PC-3 (cell line): ENCODE measurements at regions not wholly inside any gene's neighbourhood (a gene's known extent, or its start where the extent isn't known, plus 50 kb on each side); places are given as distances from the start of the nearest gene placed in this dataset.

Experiments
- ATAC-seq: fragments of 200-7000 bp; cut with Tn5 transposase; 2 replicates; pipeline ENCODE4 v1.9.1; 2020; ENCODE audit warnings: mild to moderate bottlenecking, moderate library complexity
- BruUV-seq: library from RNA; stranded (reverse); fragments of 400-500 nt; replicated peaks from 2 replicates; lab custom pipeline; 2021; lab: Mats Ljungman, UMichigan
- CTCF ChIA-PET: fragments of 300-600 bp; sonication (Branson Sonifier 250); formaldehyde crosslinking; loops from one replicate; lab custom pipeline; 2022; ENCODE audit warnings: antibody characterized with exemption; lab: Charles Lee
- POLR2A ChIA-PET: fragments of 300-600 bp; sonication (Branson Sonifier 250); formaldehyde crosslinking; loops from one replicate; lab custom pipeline; 2022; ENCODE audit warnings: antibody characterized with exemption; ENCODE audit not compliant: unreplicated experiment; lab: Charles Lee
- DNase-seq: peaks from one replicate; pipeline ENCODE4 v3.0.0-alpha.2; 2015
- H2AFZ ChIP-seq: fragments of 300-600 bp; sonication (generic); 2 replicates; pipeline ENCODE4 v1.6.0; 2016; ENCODE audit warnings: antibody characterized with exemption, low read length
- H3F3A ChIP-seq: fragments of 300-600 bp; sonication (generic); one replicate; pipeline ENCODE4 v1.6.0; 2017; ENCODE audit warnings: antibody characterized with exemption, low read length, control low read depth, mild to moderate bottlenecking; ENCODE audit not compliant: unreplicated experiment
- H3K27ac ChIP-seq: fragments of 300-600 bp; sonication (generic); 2 replicates; pipeline ENCODE4 v1.5.1; 2016; ENCODE audit warnings: mild to moderate bottlenecking, low read length
- H3K27me3 ChIP-seq: fragments of 300-600 bp; sonication (generic); 2 replicates; pipeline ENCODE4 v1.6.1; 2016; ENCODE audit warnings: low read length, mixed read lengths
- H3K36me3 ChIP-seq: fragments of 300-600 bp; sonication (generic); 2 replicates; pipeline ENCODE4 v1.6.1; 2016; ENCODE audit warnings: low read depth, mixed run types, low read length, mixed read lengths
- H3K4me1 ChIP-seq: fragments of 300-600 bp; sonication (generic); 2 replicates; pipeline ENCODE4 v1.5.1; 2016; ENCODE audit warnings: low read length; ENCODE audit not compliant: insufficient read depth
- H3K4me2 ChIP-seq: fragments of 300-600 bp; sonication (generic); 2 replicates; pipeline ENCODE4 v1.6.0; 2016; ENCODE audit warnings: low read length
- H3K4me3 ChIP-seq: fragments of 300-600 bp; sonication (generic); 2 replicates; pipeline ENCODE4 v1.5.1; 2016; ENCODE audit warnings: mild to moderate bottlenecking, low read length, mixed read lengths
- H3K79me2 ChIP-seq: fragments of 300-600 bp; sonication (generic); 2 replicates; pipeline ENCODE4 v1.6.1; 2017; ENCODE audit warnings: low read length, mixed read lengths
- H3K9ac ChIP-seq: fragments of 300-600 bp; sonication (generic); 2 replicates; pipeline ENCODE4 v1.6.0; 2016; ENCODE audit warnings: mild to moderate bottlenecking, low read length
- H3K9me2 ChIP-seq: fragments of 300-600 bp; sonication (generic); replicated peaks from 2 replicates; pipeline ENCODE4 v1.6.1; 2016; ENCODE audit warnings: mixed run types, low read length, mixed read lengths
- H3K9me3 ChIP-seq: fragments of 300-600 bp; sonication (generic); 2 replicates; pipeline ENCODE4 v1.6.1; 2016; ENCODE audit warnings: low read length, mixed read lengths
- H4K20me1 ChIP-seq: fragments of 300-600 bp; sonication (generic); 2 replicates; pipeline ENCODE4 v1.6.1; 2016; ENCODE audit warnings: low read length, mixed read lengths
- EZH2 ChIP-seq: fragments of 300-600 bp; sonication (generic); IDR thresholded peaks from one replicate; pipeline ENCODE4 v1.6.1; 2017; ENCODE audit warnings: antibody characterized with exemption, mild to moderate bottlenecking, low read length; ENCODE audit not compliant: unreplicated experiment
- EZH2phosphoT487 ChIP-seq: fragments of 300-600 bp; sonication (generic); IDR thresholded peaks from 2 replicates; pipeline ENCODE4 v1.6.1; 2018; ENCODE audit warnings: mild to moderate bottlenecking, antibody characterized with exemption, low read length, borderline replicate concordance
- intact Hi-C: fragments of 100-400 bp; cut with micrococcal nuclease; formaldehyde crosslinking; loops from 2 replicates; pipeline ENCODE4 v1.9.0; 2023
- TF ChIP-seq, protein P1 (sequence below): fragments of 300-600 bp; sonication (generic); conservative IDR thresholded peaks from 2 replicates; pipeline ENCODE4 v1.5.1; 2017; ENCODE audit warnings: antibody characterized with exemption, low read depth, mild to moderate bottlenecking, low read length

DNA sequence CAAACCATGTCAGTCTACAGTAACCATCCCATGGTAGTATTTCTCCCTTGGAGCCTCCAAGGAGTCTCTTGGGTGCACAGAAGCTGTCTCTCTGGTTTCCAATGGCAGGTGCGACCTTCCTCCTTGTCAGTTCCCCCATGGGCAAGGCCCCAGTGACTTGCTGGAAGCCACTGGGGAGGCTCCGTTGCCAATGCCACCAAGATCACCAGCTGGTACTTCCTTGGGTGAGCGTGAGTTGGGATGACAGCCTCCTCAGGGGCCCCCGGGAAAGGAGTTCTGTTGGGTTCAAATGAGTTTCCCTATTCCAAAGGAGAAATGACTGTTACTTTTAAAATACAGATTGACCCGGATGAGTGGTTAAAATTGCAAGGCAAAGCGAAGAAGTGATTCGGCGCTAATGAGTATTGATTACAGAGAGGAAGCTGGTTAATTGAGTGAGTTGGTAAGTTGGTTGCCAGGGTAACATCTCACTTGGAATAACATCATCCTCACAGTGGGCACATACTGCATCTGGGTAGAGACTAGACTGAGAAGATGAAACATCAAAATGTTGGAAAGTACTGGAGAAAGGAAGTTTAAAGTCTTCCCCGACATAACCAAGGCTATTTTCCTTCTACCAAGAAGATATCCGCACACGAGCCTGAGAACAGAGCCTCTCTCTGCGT is 53.0 kb upstream of the LAPTM5 start:
- ChIA-PET CTCF (no interaction called here), POLR2A (no interaction called here)
- Histone ChIP-seq H3K36me3 (no peaks in the 10 kb centered on the region), H3K4me1 (peaks cover 12% of the 10 kb centered on the region), H3K4me3 (no peak overlapping the region), H3K9me3 (no peaks in the 10 kb centered on the region), H3K9ac (no peak overlapping the region), H2AFZ (no peak overlapping the region), H4K20me1 (no peaks in the 10 kb centered on the region), H3K4me2 (no peak overlapping the region), H3K27ac (no peak overlapping the region), H3K79me2 (no peaks in the 10 kb centered on the region), H3F3A (no peaks in the 10 kb centered on the region), H3K9me2 (no peaks in the 10 kb centered on the region), H3K27me3 (no peaks in the 10 kb centered on the region)
- no peak for TF ChIP-seq EZH2
- DNase-seq (no peak), ATAC-seq (no peak)
- BruUV-seq = no TSS peak
- intact Hi-C loops = no loop called here

DNA sequence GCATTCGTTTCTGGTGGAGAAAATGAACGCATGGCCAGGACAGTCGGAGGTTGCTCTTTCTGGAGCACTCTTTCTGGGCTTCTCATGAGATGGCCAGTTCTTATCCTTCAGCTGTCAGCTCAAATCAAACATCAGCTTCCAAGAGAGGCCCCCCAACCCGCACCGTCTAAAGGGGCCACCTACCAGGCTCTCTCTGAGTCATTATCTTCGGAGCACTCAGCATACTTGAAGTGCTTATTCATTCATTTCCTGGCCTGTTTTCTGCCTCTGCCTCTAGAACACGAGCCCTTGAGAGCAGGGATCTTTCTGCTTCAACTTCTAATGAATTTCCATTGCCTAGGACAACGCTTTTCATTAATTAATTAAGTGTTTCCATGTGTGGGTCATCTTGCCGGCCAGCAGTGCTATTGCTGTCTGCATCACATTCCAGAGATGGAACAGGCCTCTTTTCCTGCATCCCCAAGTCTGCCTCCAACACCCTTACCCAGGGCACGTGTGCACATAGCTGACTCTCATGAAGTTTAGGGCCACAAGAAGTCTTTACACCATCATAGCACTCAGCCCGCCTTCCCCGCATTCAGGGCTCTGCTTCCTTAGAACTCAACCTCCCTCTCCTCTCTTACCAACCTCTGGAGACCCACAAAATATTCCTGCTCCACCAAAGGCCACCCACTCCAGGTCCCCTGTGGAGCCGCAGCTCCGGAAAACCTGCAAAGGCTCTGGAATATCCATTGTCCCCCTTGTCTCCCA is 52.1 kb upstream of the LAPTM5 start:
- H2AFZ ChIP-seq = no peak overlapping the region
- no peak overlapping the region for H3K9ac ChIP-seq
- ATAC-seq (peak; percentile 79), DNase-seq (peak; percentile 56)
- no peaks in the 10 kb centered on the region for H3F3A ChIP-seq
- ChIA-PET CTCF (no interaction called here), POLR2A (no interaction called here)
- TF ChIP-seq EZH2phosphoT487 = no peak
- TF ChIP-seq, protein P1, sequence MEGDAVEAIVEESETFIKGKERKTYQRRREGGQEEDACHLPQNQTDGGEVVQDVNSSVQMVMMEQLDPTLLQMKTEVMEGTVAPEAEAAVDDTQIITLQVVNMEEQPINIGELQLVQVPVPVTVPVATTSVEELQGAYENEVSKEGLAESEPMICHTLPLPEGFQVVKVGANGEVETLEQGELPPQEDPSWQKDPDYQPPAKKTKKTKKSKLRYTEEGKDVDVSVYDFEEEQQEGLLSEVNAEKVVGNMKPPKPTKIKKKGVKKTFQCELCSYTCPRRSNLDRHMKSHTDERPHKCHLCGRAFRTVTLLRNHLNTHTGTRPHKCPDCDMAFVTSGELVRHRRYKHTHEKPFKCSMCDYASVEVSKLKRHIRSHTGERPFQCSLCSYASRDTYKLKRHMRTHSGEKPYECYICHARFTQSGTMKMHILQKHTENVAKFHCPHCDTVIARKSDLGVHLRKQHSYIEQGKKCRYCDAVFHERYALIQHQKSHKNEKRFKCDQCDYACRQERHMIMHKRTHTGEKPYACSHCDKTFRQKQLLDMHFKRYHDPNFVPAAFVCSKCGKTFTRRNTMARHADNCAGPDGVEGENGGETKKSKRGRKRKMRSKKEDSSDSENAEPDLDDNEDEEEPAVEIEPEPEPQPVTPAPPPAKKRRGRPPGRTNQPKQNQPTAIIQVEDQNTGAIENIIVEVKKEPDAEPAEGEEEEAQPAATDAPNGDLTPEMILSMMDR = no peak
- no peak for TF ChIP-seq EZH2
- H3K79me2 ChIP-seq = no peaks in the 10 kb centered on the region
- H3K4me3 ChIP-seq = no peak overlapping the region
- peaks cover 12% of the 10 kb centered on the region for H3K4me1 ChIP-seq
- no TSS peak for BruUV-seq
- H4K20me1 ChIP-seq = no peaks in the 10 kb centered on the region
- H3K9me2 ChIP-seq = no peaks in the 10 kb centered on the region
- no peaks in the 10 kb centered on the region for H3K36me3 ChIP-seq
- H3K27ac ChIP-seq = no peak overlapping the region
- intact Hi-C loops = no loop called here
- 0 out of 2 replicates have a peak overlapping the region, but pooled peaks have one; percentile 13 for H3K4me2 ChIP-seq
- no peaks in the 10 kb centered on the region for H3K9me3 ChIP-seq
- H3K27me3 ChIP-seq = no peaks in the 10 kb centered on the region

DNA sequence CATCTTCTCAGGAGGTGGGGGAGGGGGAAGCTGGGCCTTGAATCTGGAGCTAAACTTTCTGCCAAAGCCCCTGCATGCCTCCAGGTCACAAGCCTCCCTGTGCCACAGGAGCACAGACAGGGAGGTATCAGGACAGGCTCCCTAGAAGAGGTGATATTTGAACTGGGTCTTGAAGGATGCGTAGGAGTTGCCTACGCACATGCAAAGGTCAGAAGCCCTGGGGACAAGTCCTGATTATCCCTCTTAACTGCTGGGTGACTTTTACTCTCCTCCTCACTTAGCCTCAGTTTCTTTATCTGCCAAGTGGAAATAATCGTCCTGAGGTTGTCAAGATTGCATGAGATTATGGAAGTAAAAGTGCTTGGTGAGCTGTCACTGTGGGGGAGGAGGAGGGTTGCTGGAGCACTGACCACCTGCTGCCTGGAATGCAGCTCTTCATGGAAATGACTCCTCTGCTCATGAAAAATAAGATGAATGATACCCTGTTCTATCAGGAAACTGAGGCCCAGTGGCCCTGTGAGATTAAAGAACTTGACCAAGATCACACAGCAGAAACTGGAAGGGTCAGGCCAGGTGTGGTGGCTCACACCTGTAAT is 50.6 kb upstream of the LAPTM5 start:
- H4K20me1 ChIP-seq = no peaks in the 10 kb centered on the region
- no peak overlapping the region for H3K27ac ChIP-seq
- ChIA-PET CTCF (no interaction called here), POLR2A (no interaction called here)
- no peak overlapping the region for H3K4me3 ChIP-seq
- H3K9me3 ChIP-seq = no peaks in the 10 kb centered on the region
- no peak for TF ChIP-seq EZH2
- TF ChIP-seq, protein P1 = no peak
- TF ChIP-seq EZH2phosphoT487 = no peak
- no peaks in the 10 kb centered on the region for H3K36me3 ChIP-seq
- H3K9ac ChIP-seq = no peak overlapping the region
- no peak for ATAC-seq
- no peak overlapping the region for H3K4me2 ChIP-seq
- DNase-seq = no peak
- peaks cover 12% of the 10 kb centered on the region for H3K4me1 ChIP-seq
- no peak overlapping the region for H2AFZ ChIP-seq
- intact Hi-C loops = no loop called here
- no peaks in the 10 kb centered on the region for H3K27me3 ChIP-seq
- no TSS peak for BruUV-seq
- H3K79me2 ChIP-seq = no peaks in the 10 kb centered on the region
- no peaks in the 10 kb centered on the region for H3F3A ChIP-seq
- H3K9me2 ChIP-seq = no peaks in the 10 kb centered on the region
